OCI-LY3 (cell line): ENCODE measurements at regions not wholly inside any gene's neighbourhood (a gene's known extent, or its start where the extent isn't known, plus 50 kb on each side); places are given as distances from the start of the nearest gene placed in this dataset.

ENCODE experiments used
- H2AFZ ChIP-seq: fragments of 200-600, 300-600 bp; shearing (Covaris generic); 2 replicates; pipeline ENCODE4 v1.6.0; 2014; ENCODE audit warnings: antibody characterized with exemption, low read depth, low read length
- H3K27ac ChIP-seq: fragments of 200-600, 300-600 bp; sonication (generic); 2 replicates; pipeline ENCODE4 v1.5.1; 2014; ENCODE audit warnings: mild to moderate bottlenecking, low read length, moderate library complexity, mixed read lengths
- H3K27me3 ChIP-seq: fragments of 200-600, 300-600 bp; sonication (generic); 2 replicates; pipeline ENCODE4 v1.6.1; 2014; ENCODE audit warnings: low read depth, low read length, mixed read lengths
- H3K36me3 ChIP-seq: fragments of 200-600, 300-600 bp; sonication (generic); replicated peaks from 2 replicates; pipeline ENCODE3; 2014; ENCODE audit warnings: low read depth, low read length, mixed read lengths
- H3K4me1 ChIP-seq: fragments of 300-600, 200-600 bp; sonication (generic); 2 replicates; pipeline ENCODE4 v1.6.1; 2014; ENCODE audit warnings: low read length, mixed read lengths
- H3K4me2 ChIP-seq: fragments of 200-600, 300-600 bp; sonication (generic); 2 replicates; pipeline ENCODE4 v1.6.1; 2014; ENCODE audit warnings: low read length, mixed read lengths
- H3K4me3 ChIP-seq: fragments of 300-600, 200-600 bp; sonication (generic); 2 replicates; pipeline ENCODE4 v1.5.1; 2014; ENCODE audit warnings: antibody characterized with exemption, mild to moderate bottlenecking, low read length, moderate library complexity
- H3K79me2 ChIP-seq: fragments of 300-600, 200-600 bp; shearing (Covaris generic); 2 replicates; pipeline ENCODE4 v1.6.1; 2014; ENCODE audit warnings: mild to moderate bottlenecking, low read length, mixed read lengths
- H3K9ac ChIP-seq: fragments of 300-600, 200-600 bp; shearing (Covaris generic); 2 replicates; pipeline ENCODE4 v1.6.0; 2014; ENCODE audit warnings: mild to moderate bottlenecking, low read length, moderate library complexity
- H3K9me3 ChIP-seq: fragments of 200-600, 300-600 bp; shearing (Covaris generic); 2 replicates; pipeline ENCODE4 v1.6.1; 2014; ENCODE audit warnings: low read length, mixed read lengths; ENCODE audit not compliant: insufficient read depth
- H4K20me1 ChIP-seq: fragments of 200-600, 300-600 bp; sonication (generic); 2 replicates; pipeline ENCODE4 v1.6.1; 2016; ENCODE audit warnings: low read length, mixed read lengths; ENCODE audit not compliant: insufficient read depth
- CTCF ChIP-seq: fragments of 200-600, 300-600 bp; sonication (generic); IDR thresholded peaks from 2 replicates; pipeline ENCODE4 v1.5.1; 2014; ENCODE audit warnings: antibody characterized with exemption, low read length, low read depth
- EZH2phosphoT487 ChIP-seq: fragments of 200-600 bp; shearing (Covaris generic); IDR thresholded peaks from 2 replicates; pipeline ENCODE4 v1.6.1; 2018; ENCODE audit warnings: antibody characterized with exemption, mixed run types, low read depth

DNA sequence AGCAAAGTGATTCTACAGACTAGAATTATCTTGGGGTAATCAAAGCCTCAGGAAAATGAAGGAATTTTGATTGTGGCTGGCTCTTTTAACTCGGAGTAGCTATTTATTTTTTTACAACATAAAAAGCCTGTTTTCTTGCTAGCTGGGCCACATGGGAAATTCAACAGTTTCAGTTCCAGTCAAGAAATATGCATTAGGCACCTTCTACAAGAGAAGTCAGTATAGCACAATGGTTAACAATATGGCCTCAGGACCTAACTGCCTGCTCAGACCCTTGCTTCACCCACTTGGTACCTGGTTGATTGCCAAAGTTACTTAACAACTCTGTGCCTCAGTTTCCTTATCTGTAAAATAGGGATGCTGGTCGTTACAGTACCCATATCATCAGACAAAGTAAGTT is 586.2 kb downstream of the ZNF608 start:
- Histone ChIP-seq H3K9me3 (peaks cover 5% of the 10 kb centered on the region; the same call in 1 of the 2 replicates), H3K9ac (no peak overlapping the region), H4K20me1 (no peaks in the 10 kb centered on the region), H3K36me3 (peaks cover 20% of the 10 kb centered on the region), H3K27ac (peak overlapping the region; percentile 26), H3K27me3 (no peaks in the 10 kb centered on the region), H3K4me1 (peaks cover 54% of the 10 kb centered on the region), H3K4me3 (no peak overlapping the region), H3K4me2 (peak overlapping the region; percentile 7), H2AFZ (no peak overlapping the region), H3K79me2 (no peaks in the 10 kb centered on the region)
- no peak for TF ChIP-seq EZH2phosphoT487
- no peak for TF ChIP-seq CTCF

- H3K4me1 ChIP-seq, result peaks cover 44% of the 10 kb centered on the region
- no peaks in the 10 kb centered on the region for H3K79me2 ChIP-seq
- peaks cover 32% of the 10 kb centered on the region for H3K36me3 ChIP-seq
- peak overlapping the region; percentile 39 for H3K9ac ChIP-seq
- peak overlapping the region; percentile 82 for H3K27ac ChIP-seq
- H3K4me2 ChIP-seq, result peak overlapping the region; percentile 55
- H3K4me3 ChIP-seq, result peak overlapping the region; percentile 12
- no peaks in the 10 kb centered on the region for H4K20me1 ChIP-seq
- peaks cover 22% of the 10 kb centered on the region; the same call in 1 of the 2 replicates for H3K9me3 ChIP-seq
- TF ChIP-seq EZH2phosphoT487 (no peak), CTCF (no peak)
- H3K27me3 ChIP-seq, result no peaks in the 10 kb centered on the region
- peak overlapping the region; percentile 3; the same call in 1 of the 2 replicates for H2AFZ ChIP-seq
These were observed 589.1 kb downstream of the ZNF608 start for GRCh38 chr5:124157320-124157719.

- Histone ChIP-seq H4K20me1 (no peaks in the 10 kb centered on the region), H3K4me1 (peaks cover 44% of the 10 kb centered on the region), H3K9ac (no peak overlapping the region), H2AFZ (no peak overlapping the region), H3K4me2 (no peak overlapping the region), H3K4me3 (no peak overlapping the region), H3K27ac (peak overlapping the region; percentile 82), H3K27me3 (no peaks in the 10 kb centered on the region), H3K9me3 (peaks cover 22% of the 10 kb centered on the region; the same call in 1 of the 2 replicates), H3K79me2 (no peaks in the 10 kb centered on the region), H3K36me3 (peaks cover 32% of the 10 kb centered on the region)
- TF ChIP-seq EZH2phosphoT487 (no peak), CTCF (no peak)
These were observed 589.9 kb downstream of the ZNF608 start for GRCh38 chr5:124156415-124156996.

GRCh38 chr5:124154714-124155113 is 591.7 kb downstream of the ZNF608 start:
- no peaks in the 10 kb centered on the region for H3K27me3 ChIP-seq
- no peak overlapping the region for H2AFZ ChIP-seq
- H3K9ac ChIP-seq, result no peak overlapping the region
- H3K27ac ChIP-seq, result no peak overlapping the region
- peaks cover 31% of the 10 kb centered on the region for H3K4me1 ChIP-seq
- H3K4me2 ChIP-seq, result no peak overlapping the region
- H3K4me3 ChIP-seq, result no peak overlapping the region
- H3K36me3 ChIP-seq, result peaks cover 32% of the 10 kb centered on the region
- no peaks in the 10 kb centered on the region for H3K79me2 ChIP-seq
- H3K9me3 ChIP-seq, result peaks cover 26% of the 10 kb centered on the region; the same call in 1 of the 2 replicates
- H4K20me1 ChIP-seq, result no peaks in the 10 kb centered on the region
- TF ChIP-seq CTCF (no peak), EZH2phosphoT487 (no peak)
